Liver (tissue), 8 donors: ENCODE measurements at regions not wholly inside any gene's neighbourhood (a gene's known extent, or its start where the extent isn't known, plus 50 kb on each side); places are given as distances from the start of the nearest gene placed in this dataset.

ENCODE experiments used
- DNase-seq: peaks from one replicate; pipeline ENCODE4 v3.0.0-alpha.2; 2017; ENCODE audit warnings: low spot score
- H3K27ac ChIP-seq, 2 donors: one replicate each; pipeline ENCODE4 v1.7.0; 2013; ENCODE audit warnings: inconsistent platforms in 2 of 2, low read length in 2 of 2, control low read depth in 1 of 2, low read depth in 1 of 2, mild to moderate bottlenecking in 1 of 2
- H3K27me3 ChIP-seq, 4 donors: one replicate each; pipeline versions ENCODE4 v1.6.1 to v1.7.0; 2013; ENCODE audit warnings: low read length in 3 of 4, inconsistent platforms in 1 of 4, mild to moderate bottlenecking in 1 of 4, moderate library complexity in 1 of 4; ENCODE audit not compliant: control insufficient read depth in 4 of 4, insufficient read depth in 4 of 4
- H3K36me3 ChIP-seq, 4 donors: one replicate each; pipeline versions ENCODE4 v1.6.1 to v1.7.0; 2013; ENCODE audit warnings: low read length in 3 of 4, mild to moderate bottlenecking in 3 of 4, low read depth in 1 of 4, moderate library complexity in 1 of 4; ENCODE audit not compliant: control insufficient read depth in 4 of 4, insufficient read depth in 3 of 4
- H3K4me1 ChIP-seq, 4 donors: one replicate each; pipeline versions ENCODE4 v1.6.1 to v1.7.0; 2013; ENCODE audit warnings: low read length in 3 of 4, mild to moderate bottlenecking in 3 of 4, moderate library complexity in 1 of 4; ENCODE audit not compliant: control insufficient read depth in 4 of 4, insufficient read depth in 4 of 4
- H3K4me3 ChIP-seq, 3 donors: one replicate each; pipeline versions ENCODE4 v1.6.1 to v1.7.0; 2013; ENCODE audit warnings: low read length in 3 of 3, control low read depth in 1 of 3, low read depth in 1 of 3, mild to moderate bottlenecking in 1 of 3
- H3K9ac ChIP-seq, 2 donors: one replicate each; pipeline ENCODE4 v1.7.0; 2013; ENCODE audit warnings: low read length in 2 of 2, mild to moderate bottlenecking in 2 of 2, moderate library complexity in 2 of 2, control low read depth in 1 of 2, low read depth in 1 of 2
- H3K9me3 ChIP-seq, 4 donors: one replicate each; pipeline versions ENCODE4 v1.6.1 to v1.7.0; 2013; ENCODE audit warnings: low read length in 3 of 4; ENCODE audit not compliant: control insufficient read depth in 4 of 4
- ATF3 ChIP-seq: IDR thresholded peaks from 2 replicates; pipeline ENCODE4 v1.6.1; 2016; ENCODE audit warnings: antibody characterized with exemption
- EGR1 ChIP-seq, 2 donors: IDR thresholded peaks; 2 replicates each; pipeline ENCODE4 v1.6.1; 2016 to 2018; ENCODE audit warnings: antibody characterized with exemption in 2 of 2, low read depth in 2 of 2
- FOXA1 ChIP-seq: IDR thresholded peaks from 2 replicates; pipeline ENCODE4 v1.6.1; 2016; ENCODE audit warnings: antibody characterized with exemption
- FOXA2 ChIP-seq: IDR thresholded peaks from 2 replicates; pipeline ENCODE4 v1.6.1; 2016; ENCODE audit warnings: antibody characterized with exemption
- GABPA ChIP-seq, 2 donors: IDR thresholded peaks in 1 of 2; conservative IDR thresholded peaks in 1 of 2; 2 replicates each; pipeline ENCODE4 v1.6.1; 2016; ENCODE audit warnings: antibody characterized with exemption in 2 of 2, mild to moderate bottlenecking in 1 of 2, moderate library complexity in 1 of 2
- HNF4A ChIP-seq, 2 donors: conservative IDR thresholded peaks; 2 replicates each; pipeline ENCODE4 v1.6.1; 2016; ENCODE audit warnings: antibody characterized with exemption in 2 of 2, mild to moderate bottlenecking in 2 of 2
- HNF4G ChIP-seq: IDR thresholded peaks from 2 replicates; pipeline ENCODE4 v1.6.1; 2016; ENCODE audit warnings: antibody characterized with exemption
- JUND ChIP-seq, 2 donors: IDR thresholded peaks; 2 replicates each; pipeline ENCODE4 v1.6.1; 2016; ENCODE audit warnings: antibody characterized with exemption in 2 of 2
- MAX ChIP-seq: IDR thresholded peaks from 2 replicates; pipeline ENCODE4 v1.6.1; 2016; ENCODE audit warnings: antibody characterized with exemption
- NR2F2 ChIP-seq: IDR thresholded peaks from 2 replicates; pipeline ENCODE4 v1.6.1; 2016; ENCODE audit warnings: antibody characterized with exemption
- RAD21 ChIP-seq, 2 donors: IDR thresholded peaks; 2 replicates each; pipeline ENCODE4 v1.6.1; 2016; ENCODE audit warnings: antibody characterized with exemption in 2 of 2, mild to moderate bottlenecking in 2 of 2
- REST ChIP-seq: IDR thresholded peaks from 2 replicates; pipeline ENCODE4 v1.6.1; 2016; ENCODE audit warnings: antibody characterized with exemption, mild to moderate bottlenecking
- RXRA ChIP-seq, 2 donors: IDR thresholded peaks; 2 replicates each; pipeline ENCODE4 v1.6.1; 2017 to 2018; ENCODE audit warnings: antibody characterized with exemption in 2 of 2, mild to moderate bottlenecking in 1 of 2
- SP1 ChIP-seq: IDR thresholded peaks from 2 replicates; pipeline ENCODE4 v1.6.1; 2018; ENCODE audit warnings: antibody characterized with exemption, mild to moderate bottlenecking
- TAF1 ChIP-seq: conservative IDR thresholded peaks from 2 replicates; pipeline ENCODE4 v1.6.1; 2016; ENCODE audit warnings: antibody characterized with exemption, mild to moderate bottlenecking
- YY1 ChIP-seq: IDR thresholded peaks from 2 replicates; pipeline ENCODE4 v1.6.1; 2016; ENCODE audit warnings: antibody characterized with exemption, mild to moderate bottlenecking
- WGBS: extraction: QIAGEN DNeasy Blood & Tissue Kit; methylation state at CpG from one replicate; pipeline ENCODE4 v1.1.7; 2013; 5-methylcytosine and 5-hydroxymethylcytosine counted together
- TF ChIP-seq, protein P1 (sequence below): fragments of 150-350 bp; IDR thresholded peaks from 2 replicates; pipeline ENCODE4 v1.5.1; 2017; ENCODE audit warnings: improper control_type of control experiment, low read depth, low read length; ENCODE audit not compliant: missing input control
- TF ChIP-seq, protein P2 (sequence below): IDR thresholded peaks from 2 replicates; pipeline ENCODE4 v1.6.1; 2016; ENCODE audit warnings: antibody characterized with exemption
- donor health status: healthy.
- donor health status: healthy.
- donor health status: healthy.
- donor health status: healthy.
- donor health status: healthy.

DNA sequence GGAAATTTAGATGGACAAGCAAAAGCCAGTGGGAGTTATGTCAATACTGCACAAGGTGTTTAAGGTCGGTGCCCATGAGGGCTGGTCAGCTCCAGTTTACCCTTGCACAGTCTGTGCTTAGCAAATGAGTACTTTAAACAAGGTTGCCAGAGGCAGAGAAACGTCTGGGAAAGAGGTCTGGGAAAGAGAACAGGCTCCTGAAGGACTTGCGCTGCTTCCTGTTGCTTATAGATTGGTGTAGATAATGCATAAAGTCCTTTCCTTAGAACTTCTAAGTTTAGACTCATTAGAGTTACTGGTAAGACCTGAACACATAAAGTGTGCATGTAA lies 162.6 kb upstream of the P2RY1 start:
- Histone ChIP-seq H3K4me3 (no peak overlapping the region), H3K9ac (no peak overlapping the region), H3K36me3 (no peaks in the 10 kb centered on the region), H3K27ac (no peak overlapping the region), H3K27me3 (no peaks in the 10 kb centered on the region), H3K9me3 (no peaks in the 10 kb centered on the region), H3K4me1 (no peaks in the 10 kb centered on the region)
- 52% methylated on average over 3 of the region's 3 CpGs for WGBS
- TF ChIP-seq JUND (IDR thresholded peaks at IDR 0.05) (no peak), YY1 (no peak), HNF4G (no peak), RXRA (IDR thresholded peaks at IDR 0.05) (no peak)
- TF ChIP-seq, protein P1, sequence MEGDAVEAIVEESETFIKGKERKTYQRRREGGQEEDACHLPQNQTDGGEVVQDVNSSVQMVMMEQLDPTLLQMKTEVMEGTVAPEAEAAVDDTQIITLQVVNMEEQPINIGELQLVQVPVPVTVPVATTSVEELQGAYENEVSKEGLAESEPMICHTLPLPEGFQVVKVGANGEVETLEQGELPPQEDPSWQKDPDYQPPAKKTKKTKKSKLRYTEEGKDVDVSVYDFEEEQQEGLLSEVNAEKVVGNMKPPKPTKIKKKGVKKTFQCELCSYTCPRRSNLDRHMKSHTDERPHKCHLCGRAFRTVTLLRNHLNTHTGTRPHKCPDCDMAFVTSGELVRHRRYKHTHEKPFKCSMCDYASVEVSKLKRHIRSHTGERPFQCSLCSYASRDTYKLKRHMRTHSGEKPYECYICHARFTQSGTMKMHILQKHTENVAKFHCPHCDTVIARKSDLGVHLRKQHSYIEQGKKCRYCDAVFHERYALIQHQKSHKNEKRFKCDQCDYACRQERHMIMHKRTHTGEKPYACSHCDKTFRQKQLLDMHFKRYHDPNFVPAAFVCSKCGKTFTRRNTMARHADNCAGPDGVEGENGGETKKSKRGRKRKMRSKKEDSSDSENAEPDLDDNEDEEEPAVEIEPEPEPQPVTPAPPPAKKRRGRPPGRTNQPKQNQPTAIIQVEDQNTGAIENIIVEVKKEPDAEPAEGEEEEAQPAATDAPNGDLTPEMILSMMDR: no peak
- DNase-seq: no peak

- Histone ChIP-seq H3K9me3 (no peaks in the 10 kb centered on the region), H3K9ac (no peak overlapping the region), H3K27ac (no peak overlapping the region), H3K36me3 (no peaks in the 10 kb centered on the region), H3K27me3 (no peaks in the 10 kb centered on the region), H3K4me1 (no peaks in the 10 kb centered on the region), H3K4me3 (no peak overlapping the region)
- DNase-seq: no peak
- 85% methylated on average over 2 of the region's 2 CpGs for WGBS
- no peak for TF ChIP-seq SP1
- TF ChIP-seq, protein P2, sequence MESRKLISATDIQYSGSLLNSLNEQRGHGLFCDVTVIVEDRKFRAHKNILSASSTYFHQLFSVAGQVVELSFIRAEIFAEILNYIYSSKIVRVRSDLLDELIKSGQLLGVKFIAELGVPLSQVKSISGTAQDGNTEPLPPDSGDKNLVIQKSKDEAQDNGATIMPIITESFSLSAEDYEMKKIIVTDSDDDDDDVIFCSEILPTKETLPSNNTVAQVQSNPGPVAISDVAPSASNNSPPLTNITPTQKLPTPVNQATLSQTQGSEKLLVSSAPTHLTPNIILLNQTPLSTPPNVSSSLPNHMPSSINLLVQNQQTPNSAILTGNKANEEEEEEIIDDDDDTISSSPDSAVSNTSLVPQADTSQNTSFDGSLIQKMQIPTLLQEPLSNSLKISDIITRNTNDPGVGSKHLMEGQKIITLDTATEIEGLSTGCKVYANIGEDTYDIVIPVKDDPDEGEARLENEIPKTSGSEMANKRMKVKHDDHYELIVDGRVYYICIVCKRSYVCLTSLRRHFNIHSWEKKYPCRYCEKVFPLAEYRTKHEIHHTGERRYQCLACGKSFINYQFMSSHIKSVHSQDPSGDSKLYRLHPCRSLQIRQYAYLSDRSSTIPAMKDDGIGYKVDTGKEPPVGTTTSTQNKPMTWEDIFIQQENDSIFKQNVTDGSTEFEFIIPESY: no peak
- TF ChIP-seq RAD21 (IDR thresholded peaks at IDR 0.05): no peak
- TF ChIP-seq ATF3: no peak
- TF ChIP-seq TAF1: no peak
- no peak for TF ChIP-seq HNF4A (conservative IDR thresholded peaks at IDR 0.05)
- TF ChIP-seq MAX: no peak
- no peak for TF ChIP-seq NR2F2
- TF ChIP-seq YY1: no peak
- TF ChIP-seq FOXA2: no peak
- no peak for TF ChIP-seq EGR1 (IDR thresholded peaks at IDR 0.05; ENCODE audit: low read depth in 2 of 2)
- no peak for TF ChIP-seq REST
- TF ChIP-seq FOXA1: no peak
- TF ChIP-seq GABPA (IDR thresholded peaks at IDR 0.05 in 1 of 2, conservative IDR thresholded peaks at IDR 0.05 in 1 of 2): no peak
- TF ChIP-seq JUND (IDR thresholded peaks at IDR 0.05): no peak
- TF ChIP-seq, protein P1: no peak
These were observed 158.0 kb upstream of the P2RY1 start for GRCh38 chr3:152676810-152677379.
